A549 (cell line): ENCODE measurements at regions not wholly inside any gene's neighbourhood (a gene's known extent, or its start where the extent isn't known, plus 50 kb on each side); places are given as distances from the start of the nearest gene placed in this dataset.

Experiments
- CHD2 ChIP-seq: fragments of 150-350 bp; IDR thresholded peaks from 2 replicates; pipeline ENCODE4 v1.6.1; 2014; ENCODE audit warnings: low read length; ENCODE audit not compliant: partially characterized antibody
- E2F6 ChIP-seq: IDR thresholded peaks from 2 replicates; pipeline ENCODE4 v1.6.1; 2012; ENCODE audit warnings: low read depth, borderline replicate concordance
- EP300 ChIP-seq, 2 experiments: fragments of >200 bp; sonication (Bioruptor Twin); formaldehyde crosslinking; IDR thresholded peaks; 2 replicates in 1 of 2; 3 replicates in 1 of 2; pipeline ENCODE4 v1.6.1; 2016 to 2017
- HDAC2 ChIP-seq: fragments of 200-600 bp; sonication (generic); IDR thresholded peaks from 2 replicates; pipeline ENCODE4 v1.6.1; 2016
- JUN ChIP-seq, 2 experiments: fragments of >200 bp; sonication (Bioruptor Twin); formaldehyde crosslinking; IDR thresholded peaks; 2 replicates in 1 of 2; 3 replicates in 1 of 2; pipeline ENCODE4 v1.6.1; 2016 to 2017
- KDM1A ChIP-seq: fragments of 200-600 bp; sonication (generic); IDR thresholded peaks from 2 replicates; pipeline ENCODE4 v1.6.1; 2016; ENCODE audit warnings: low read depth, mild to moderate bottlenecking
- MAFK ChIP-seq: fragments of 450-650 bp; IDR thresholded peaks from 2 replicates; pipeline ENCODE4 v1.6.1; 2014; ENCODE audit not compliant: partially characterized antibody
- MYC ChIP-seq: IDR thresholded peaks from 2 replicates; pipeline ENCODE4 v1.6.1; 2012; ENCODE audit warnings: mild to moderate bottlenecking, inconsistent platforms, low read length, improper control_type of control experiment, borderline replicate concordance
- NR3C1 ChIP-seq: fragments of >200 bp; sonication (Bioruptor Twin); formaldehyde crosslinking; IDR thresholded peaks from 3 replicates; pipeline ENCODE4 v1.6.1; 2017
- POLR2A ChIP-seq: IDR thresholded peaks from 2 replicates; pipeline ENCODE4 v1.6.1; 2012; ENCODE audit warnings: mild to moderate bottlenecking, low read length
- SMC3 ChIP-seq: fragments of >200 bp; sonication (Bioruptor Twin); formaldehyde crosslinking; IDR thresholded peaks from 3 replicates; pipeline ENCODE4 v1.6.1; 2018; ENCODE audit warnings: inconsistent platforms
- TF ChIP-seq, protein P1 (sequence below): fragments of >200 bp; sonication (Bioruptor Twin); formaldehyde crosslinking; IDR thresholded peaks from 3 replicates; pipeline ENCODE4 v1.5.1; 2016

DNA sequence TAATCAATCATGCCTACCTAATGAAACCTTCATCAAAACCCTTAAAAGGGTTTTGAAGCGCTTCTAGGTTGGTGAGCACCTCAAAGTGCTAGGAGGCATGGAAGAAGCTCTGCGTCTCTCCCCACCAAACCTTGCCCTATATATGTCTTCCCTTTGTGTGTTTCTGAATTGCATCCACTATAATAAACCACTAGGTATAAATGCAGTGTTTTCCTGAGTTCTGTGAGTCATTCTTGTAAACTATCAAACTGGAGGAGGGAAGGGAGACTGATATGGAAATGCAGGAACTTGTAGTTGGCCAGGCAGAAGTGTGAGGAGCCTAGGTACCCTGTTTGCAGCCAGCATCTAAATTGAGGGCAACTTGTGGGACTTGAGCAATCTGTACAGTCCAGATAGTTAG lies 698.8 kb downstream of the DOK5 start:
- TF ChIP-seq SMC3 (no peak), POLR2A (no peak), EP300 (IDR thresholded peaks at IDR 0.05) (no peak), JUN (IDR thresholded peaks at IDR 0.05) (no peak), HDAC2 (no peak), E2F6 (no peak), CHD2 (no peak), KDM1A (no peak), NR3C1 (no peak), MYC (no peak), MAFK (no peak)
- TF ChIP-seq, protein P1, sequence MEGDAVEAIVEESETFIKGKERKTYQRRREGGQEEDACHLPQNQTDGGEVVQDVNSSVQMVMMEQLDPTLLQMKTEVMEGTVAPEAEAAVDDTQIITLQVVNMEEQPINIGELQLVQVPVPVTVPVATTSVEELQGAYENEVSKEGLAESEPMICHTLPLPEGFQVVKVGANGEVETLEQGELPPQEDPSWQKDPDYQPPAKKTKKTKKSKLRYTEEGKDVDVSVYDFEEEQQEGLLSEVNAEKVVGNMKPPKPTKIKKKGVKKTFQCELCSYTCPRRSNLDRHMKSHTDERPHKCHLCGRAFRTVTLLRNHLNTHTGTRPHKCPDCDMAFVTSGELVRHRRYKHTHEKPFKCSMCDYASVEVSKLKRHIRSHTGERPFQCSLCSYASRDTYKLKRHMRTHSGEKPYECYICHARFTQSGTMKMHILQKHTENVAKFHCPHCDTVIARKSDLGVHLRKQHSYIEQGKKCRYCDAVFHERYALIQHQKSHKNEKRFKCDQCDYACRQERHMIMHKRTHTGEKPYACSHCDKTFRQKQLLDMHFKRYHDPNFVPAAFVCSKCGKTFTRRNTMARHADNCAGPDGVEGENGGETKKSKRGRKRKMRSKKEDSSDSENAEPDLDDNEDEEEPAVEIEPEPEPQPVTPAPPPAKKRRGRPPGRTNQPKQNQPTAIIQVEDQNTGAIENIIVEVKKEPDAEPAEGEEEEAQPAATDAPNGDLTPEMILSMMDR: no peak
